MG63 (cell line): ENCODE measurements at regions not wholly inside any gene's neighbourhood (a gene's known extent, or its start where the extent isn't known, plus 50 kb on each side); places are given as distances from the start of the nearest gene placed in this dataset.
"Not testable (repeated sequence)": the region's sequence is repeated elsewhere in the genome, so short reads cannot be mapped to it uniquely, and the experiment has no call there.

Source experiments
- DNase-seq: peaks from one replicate; pipeline ENCODE4 v3.0.0-alpha.2; 2020
- H3K27me3 ChIP-seq: fragments of 250-450 bp; sonication (Bioruptor Pico); 2 replicates; pipeline ENCODE4 v1.5.1; 2020; ENCODE audit warnings: mild to moderate bottlenecking, moderate library complexity
- H3K36me3 ChIP-seq: fragments of 250-450 bp; sonication (Bioruptor Pico); 2 replicates; pipeline ENCODE4 v1.5.1; 2020; ENCODE audit warnings: mild to moderate bottlenecking, moderate library complexity
- H3K4me3 ChIP-seq: fragments of 250-450 bp; sonication (Bioruptor Pico); 2 replicates; pipeline ENCODE4 v1.5.1; 2020; ENCODE audit warnings: mild to moderate bottlenecking, moderate library complexity
- H3K9me3 ChIP-seq: fragments of 250-450 bp; sonication (Bioruptor Pico); 2 replicates; pipeline ENCODE4 v1.5.1; 2020; ENCODE audit warnings: mild to moderate bottlenecking, moderate library complexity

DNA sequence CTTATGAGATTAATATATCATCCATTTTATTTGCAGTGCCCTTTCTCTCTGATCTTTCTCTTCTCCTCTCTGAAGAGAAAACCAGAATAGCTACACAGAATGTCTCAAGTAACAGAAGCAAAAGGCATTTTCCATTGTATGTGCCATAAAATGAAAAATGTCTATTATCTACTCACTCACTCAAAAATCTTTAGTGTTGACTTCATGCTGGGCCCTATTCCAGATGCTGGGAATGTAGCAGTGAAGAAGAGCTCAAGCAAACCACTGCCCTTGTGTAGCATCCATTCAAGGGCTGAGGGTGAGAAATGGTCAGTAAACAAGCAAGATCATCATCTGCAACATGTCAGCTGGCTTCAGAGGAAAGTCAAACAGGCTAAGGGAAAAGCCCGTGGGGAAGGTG lies 427.7 kb downstream of the METTL4 start:
- Histone ChIP-seq H3K36me3 (no peaks in the 10 kb centered on the region), H3K27me3 (no peaks in the 10 kb centered on the region), H3K9me3 (no peaks in the 10 kb centered on the region), H3K4me3 (no peak overlapping the region)
- peak; percentile 35 for DNase-seq

DNA sequence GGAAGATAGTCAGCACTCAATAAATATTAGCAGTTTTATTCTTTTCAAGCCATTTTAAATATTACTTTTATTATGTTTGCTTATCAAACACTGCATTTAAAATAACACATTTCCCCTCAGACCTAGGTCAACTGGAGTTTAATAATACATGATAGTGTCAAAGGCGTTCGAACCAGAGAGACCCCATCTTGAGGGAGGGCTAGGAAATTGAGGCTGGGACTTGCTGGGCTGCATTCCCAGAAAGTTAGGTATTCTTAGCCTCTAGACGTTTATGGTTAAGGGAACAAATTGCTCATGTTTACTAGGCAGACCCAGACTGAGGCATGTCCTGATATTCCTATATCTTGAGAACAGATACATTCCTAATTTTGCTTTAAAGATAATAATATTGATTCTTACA lies 426.5 kb downstream of the METTL4 start:
- H3K9me3 ChIP-seq: no peaks in the 10 kb centered on the region
- no peak overlapping the region for H3K4me3 ChIP-seq
- no peak for DNase-seq
- no peaks in the 10 kb centered on the region for H3K27me3 ChIP-seq
- no peaks in the 10 kb centered on the region for H3K36me3 ChIP-seq

GRCh38 chr18:2146092-2146491 lies 425.2 kb downstream of the METTL4 start:
- no peak for DNase-seq
- no peaks in the 10 kb centered on the region for H3K36me3 ChIP-seq
- no peak overlapping the region for H3K4me3 ChIP-seq
- H3K9me3 ChIP-seq: no peaks in the 10 kb centered on the region
- no peaks in the 10 kb centered on the region for H3K27me3 ChIP-seq

GRCh38 chr18:2146754-2147153 lies 424.6 kb downstream of the METTL4 start:
- Histone ChIP-seq H3K4me3 (no peak overlapping the region), H3K9me3 (no peaks in the 10 kb centered on the region), H3K36me3 (no peaks in the 10 kb centered on the region), H3K27me3 (no peaks in the 10 kb centered on the region)
- DNase-seq: no peak

DNA sequence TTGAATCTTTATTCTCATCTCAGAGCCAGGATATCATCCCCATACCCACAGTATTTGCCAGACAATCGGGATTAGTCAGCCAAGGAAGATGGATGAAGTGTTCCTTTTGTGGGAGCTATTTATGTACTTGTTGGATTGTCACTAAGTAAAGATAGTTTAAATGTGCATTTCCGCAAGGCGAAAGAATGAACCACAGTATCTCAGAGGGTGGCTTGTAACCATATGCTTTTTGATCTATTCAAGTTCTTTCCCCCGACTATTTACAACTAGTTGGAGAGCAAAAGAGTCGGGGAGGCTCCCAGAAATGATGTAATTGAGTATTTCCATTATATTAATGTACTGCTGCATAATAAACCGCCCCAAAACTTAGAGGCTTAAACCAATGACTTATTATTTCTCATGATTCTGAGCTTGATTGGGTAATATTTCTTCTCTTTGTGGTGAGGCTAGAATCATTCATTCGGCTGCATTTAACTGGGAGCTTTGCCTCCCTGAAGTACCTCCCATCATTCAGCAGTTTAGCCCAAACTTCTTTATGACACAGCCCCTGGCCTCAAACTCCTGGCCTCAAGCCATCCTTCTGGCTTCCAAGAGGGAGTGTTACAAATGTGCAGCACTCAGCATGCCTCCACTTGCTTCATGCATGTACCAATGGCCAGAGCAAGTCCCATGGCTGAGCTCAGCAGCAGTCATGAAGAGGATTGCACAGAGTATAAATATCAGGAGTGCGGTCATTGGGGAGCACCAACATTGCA lies 423.7 kb downstream of the METTL4 start:
- H3K27me3 ChIP-seq: no peaks in the 10 kb centered on the region
- DNase-seq: peak; percentile 79
- H3K36me3 ChIP-seq: no peaks in the 10 kb centered on the region
- no peaks in the 10 kb centered on the region for H3K9me3 ChIP-seq
- no peak overlapping the region for H3K4me3 ChIP-seq

DNA sequence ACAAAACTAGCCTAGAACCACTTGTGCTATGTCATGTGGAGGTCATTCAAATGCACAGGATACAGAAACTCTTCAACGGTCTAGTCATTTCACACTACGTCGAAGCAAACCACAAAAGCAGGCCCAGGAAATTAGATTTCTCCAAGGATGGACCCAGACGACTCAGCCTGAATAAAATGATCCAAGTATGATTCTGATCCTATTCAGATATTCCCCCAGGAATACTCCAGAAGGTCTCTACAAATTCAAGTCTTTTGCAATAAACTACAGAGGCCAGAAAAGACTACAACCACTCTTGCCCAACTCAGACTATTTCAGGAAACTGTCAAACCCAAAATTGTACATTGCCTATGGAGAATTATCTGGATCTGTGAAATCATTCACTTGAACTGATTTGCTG lies 422.5 kb downstream of the METTL4 start:
- no peak overlapping the region for H3K4me3 ChIP-seq
- no peaks in the 10 kb centered on the region for H3K9me3 ChIP-seq
- H3K36me3 ChIP-seq: no peaks in the 10 kb centered on the region
- no peaks in the 10 kb centered on the region for H3K27me3 ChIP-seq
- DNase-seq: no peak

DNA sequence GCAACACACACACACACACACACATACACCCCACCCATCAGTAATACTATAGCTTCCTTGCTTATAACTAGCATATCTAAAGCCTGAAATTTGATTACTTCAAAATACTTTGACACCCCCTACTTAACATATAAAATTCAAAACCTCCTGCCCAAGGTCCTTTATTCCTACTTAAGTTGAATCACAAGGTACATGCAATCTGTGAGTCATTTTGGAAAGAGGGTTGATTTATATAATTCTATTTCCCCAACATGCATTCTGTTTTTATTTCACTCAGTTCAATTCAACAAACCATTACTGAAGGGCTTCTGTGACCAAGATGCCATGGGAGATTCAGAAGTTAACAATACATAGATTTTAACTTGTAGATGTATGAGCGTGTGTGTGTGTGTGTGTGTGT lies 420.7 kb downstream of the METTL4 start:
- no peaks in the 10 kb centered on the region for H3K27me3 ChIP-seq
- H3K4me3 ChIP-seq: no peak overlapping the region
- no peaks in the 10 kb centered on the region for H3K36me3 ChIP-seq
- DNase-seq: no peak
- H3K9me3 ChIP-seq: no peaks in the 10 kb centered on the region

DNA sequence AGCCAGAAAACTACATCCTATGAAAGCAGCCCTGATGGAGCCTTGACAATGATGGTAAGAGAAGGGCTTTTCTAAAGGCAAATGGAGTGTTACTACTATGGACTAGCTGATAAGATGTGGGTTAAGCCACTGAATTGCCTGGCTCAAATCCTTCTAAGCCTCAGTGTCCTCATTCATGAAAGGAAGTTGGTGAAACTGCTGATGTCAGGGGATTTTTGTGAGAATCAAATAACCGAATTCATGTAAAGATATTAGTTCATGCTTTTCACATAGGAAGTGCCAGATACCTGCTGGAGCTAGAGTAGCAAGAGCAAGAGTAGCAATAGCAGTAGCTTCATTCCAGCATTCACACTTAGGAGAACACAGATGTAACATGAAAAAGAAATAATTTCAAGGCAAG lies 417.0 kb downstream of the METTL4 start:
- Histone ChIP-seq H3K4me3 (no peak overlapping the region), H3K36me3 (no peaks in the 10 kb centered on the region), H3K27me3 (no peaks in the 10 kb centered on the region), H3K9me3 (no peaks in the 10 kb centered on the region)
- DNase-seq: no peak

DNA sequence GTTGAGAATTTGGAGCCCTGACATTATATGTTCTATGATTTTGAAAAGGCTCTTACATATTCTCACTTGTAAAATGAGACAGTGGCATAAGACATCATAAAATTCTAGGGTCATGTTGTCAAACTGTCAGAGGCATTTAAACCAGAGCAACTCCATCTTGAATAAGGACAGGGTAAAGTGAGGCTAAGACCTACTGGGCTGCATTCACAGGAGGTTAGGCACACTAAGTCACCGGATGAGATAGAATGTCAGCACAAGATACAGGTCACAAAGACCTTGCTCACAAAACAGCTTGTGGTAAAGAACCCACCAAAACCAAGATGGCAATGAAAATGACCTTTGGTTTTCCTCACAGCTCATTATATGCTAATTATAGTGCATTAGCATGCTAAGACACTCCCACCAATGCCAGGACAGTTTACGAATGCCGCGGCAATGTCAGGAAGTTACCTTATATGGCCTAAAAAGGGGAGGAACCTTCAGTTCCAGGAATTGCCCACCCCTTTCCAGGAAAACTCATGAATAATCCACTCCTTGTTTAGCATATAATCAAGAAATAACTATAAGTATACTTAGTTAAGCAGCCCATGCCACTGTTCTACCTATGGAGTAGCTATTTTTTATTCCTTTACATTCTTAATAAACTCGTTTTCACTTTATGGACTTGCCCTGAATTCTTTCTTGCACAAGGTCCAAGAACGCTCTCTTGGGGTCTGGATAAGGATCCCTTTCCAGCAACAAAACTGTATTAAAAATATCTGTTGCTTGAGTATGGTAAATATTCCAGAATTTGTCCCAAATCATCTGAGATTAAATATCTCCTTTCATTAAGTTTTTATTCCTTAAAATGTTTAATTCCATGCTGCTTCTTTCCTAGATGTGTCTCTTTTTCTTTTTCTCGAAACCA lies 406.4 kb downstream of the METTL4 start:
- Histone ChIP-seq H3K27me3 (no peaks in the 10 kb centered on the region), H3K4me3 (no peak overlapping the region), H3K9me3 (no peaks in the 10 kb centered on the region), H3K36me3 (no peaks in the 10 kb centered on the region)
- DNase-seq: no peak

GRCh38 chr18:2166876-2167275 lies 404.4 kb downstream of the METTL4 start:
- DNase-seq, H3K27me3 ChIP-seq, H3K9me3 ChIP-seq, H3K36me3 ChIP-seq, H3K4me3 ChIP-seq: not testable (repeated sequence)

DNA sequence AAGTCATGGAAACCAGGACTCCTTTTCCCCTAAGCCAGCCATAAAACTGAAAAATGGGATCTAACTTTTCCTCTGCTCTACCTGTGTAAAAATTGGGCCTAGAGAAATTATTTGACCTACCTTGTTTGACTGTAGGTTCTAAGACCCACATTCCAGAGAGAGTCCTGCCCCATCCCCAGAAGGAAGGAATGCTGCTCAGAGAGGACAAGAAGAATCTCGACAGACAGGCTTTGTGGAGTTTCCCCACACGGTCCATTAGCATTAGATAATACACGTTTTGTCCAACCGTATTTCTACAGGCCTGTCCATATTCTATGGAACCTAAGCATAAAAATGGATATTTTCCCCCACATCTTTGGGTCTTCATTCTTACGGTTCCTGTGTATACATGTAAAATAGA lies 403.3 kb downstream of the METTL4 start:
- DNase-seq: no peak
- Histone ChIP-seq H3K9me3 (no peaks in the 10 kb centered on the region), H3K4me3 (no peak overlapping the region), H3K36me3 (no peaks in the 10 kb centered on the region), H3K27me3 (no peaks in the 10 kb centered on the region)

GRCh38 chr18:2169656-2170055 lies 401.6 kb downstream of the METTL4 start:
- Histone ChIP-seq H3K9me3 (no peaks in the 10 kb centered on the region), H3K27me3 (no peaks in the 10 kb centered on the region), H3K36me3 (no peaks in the 10 kb centered on the region), H3K4me3 (no peak overlapping the region)
- DNase-seq: peak; percentile 4

GRCh38 chr18:2171840-2172625 lies 399.3 kb downstream of the METTL4 start:
- Histone ChIP-seq H3K27me3 (no peaks in the 10 kb centered on the region), H3K4me3 (no peak overlapping the region), H3K36me3 (no peaks in the 10 kb centered on the region), H3K9me3 (no peaks in the 10 kb centered on the region)
- DNase-seq: no peak

- no peak overlapping the region for H3K4me3 ChIP-seq
- no peaks in the 10 kb centered on the region for H3K27me3 ChIP-seq
- DNase-seq: no peak
- no peaks in the 10 kb centered on the region for H3K36me3 ChIP-seq
- H3K9me3 ChIP-seq: no peaks in the 10 kb centered on the region
Observed at GRCh38 chr18:2172881-2173280, 398.4 kb downstream of the METTL4 start.

- Histone ChIP-seq H3K27me3 (no peaks in the 10 kb centered on the region), H3K4me3 (no peak overlapping the region), H3K9me3 (no peaks in the 10 kb centered on the region), H3K36me3 (no peaks in the 10 kb centered on the region)
- peak; percentile 31 for DNase-seq
Observed at GRCh38 chr18:2173486-2173885, 397.8 kb downstream of the METTL4 start.

GRCh38 chr18:2178036-2178435 lies 393.3 kb downstream of the METTL4 start:
- no peak for DNase-seq
- no peak overlapping the region for H3K4me3 ChIP-seq
- H3K9me3 ChIP-seq: no peaks in the 10 kb centered on the region
- H3K27me3 ChIP-seq: no peaks in the 10 kb centered on the region
- no peaks in the 10 kb centered on the region for H3K36me3 ChIP-seq

DNA sequence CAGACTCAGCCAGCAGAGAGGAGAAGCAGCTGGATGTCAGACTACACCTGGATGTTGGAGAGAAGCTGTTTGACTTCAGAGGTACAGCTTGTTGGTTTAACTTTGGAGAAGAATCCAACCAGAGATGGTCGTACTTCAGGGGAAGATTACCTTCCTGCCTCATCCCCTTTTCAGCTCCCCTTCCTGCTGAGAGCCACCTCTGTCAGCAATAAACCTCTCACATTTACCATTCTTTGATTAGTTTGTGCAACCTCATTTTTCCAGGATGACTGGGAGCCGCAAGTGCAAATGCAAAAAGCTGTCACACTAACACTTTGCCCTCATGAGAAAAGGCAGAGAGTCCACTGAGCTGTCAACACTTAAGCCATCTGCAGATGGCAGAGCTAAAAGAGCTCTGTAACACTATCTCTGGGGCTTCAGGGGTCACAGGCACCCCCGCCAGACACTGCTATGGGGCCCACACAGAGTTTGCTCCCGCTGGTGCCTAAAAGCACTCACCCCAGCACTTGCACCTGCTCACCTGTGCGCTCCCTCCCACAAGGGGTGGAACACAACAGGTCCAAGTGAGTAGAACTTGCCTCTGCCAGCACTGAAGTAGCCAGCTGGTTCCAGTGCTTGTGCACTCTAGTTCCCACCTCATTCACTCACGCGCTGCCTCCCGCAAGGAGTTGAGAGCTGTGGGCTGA lies 391.7 kb downstream of the METTL4 start:
- Histone ChIP-seq H3K36me3 (no peaks in the 10 kb centered on the region), H3K27me3 (no peaks in the 10 kb centered on the region), H3K9me3 (no peaks in the 10 kb centered on the region), H3K4me3 (no peak overlapping the region)
- DNase-seq: no peak
